ENCODE measurements at regions not wholly inside any gene's neighbourhood (a gene's known extent, or its start where the extent isn't known, plus 50 kb on each side); places are given as distances from the start of the nearest gene placed in this dataset.

DNA sequence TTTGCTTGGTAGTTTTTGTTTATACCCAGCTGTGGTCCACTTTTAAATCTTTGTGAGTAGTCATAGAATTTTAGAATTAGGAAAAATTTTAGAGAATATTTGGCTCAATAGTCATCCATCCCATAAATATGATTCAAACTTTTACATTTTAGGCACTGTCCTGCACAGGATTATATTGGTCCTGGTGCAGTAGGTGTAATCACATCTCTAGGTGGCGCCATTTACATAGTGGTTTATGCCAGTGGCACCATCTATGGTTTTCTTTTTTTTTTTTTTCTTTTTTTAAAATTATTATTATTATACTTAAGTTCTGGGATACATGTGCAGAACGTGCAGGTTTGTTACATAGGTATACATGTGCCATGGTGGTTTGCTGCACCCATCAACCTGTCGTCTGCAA, 260.7 kb upstream of the KCNN2 start:
- TF ChIP-seq CTCF (IDR thresholded peaks at IDR 0.05; ENCODE audit: insufficient read depth, low read length, poor library complexity, severe bottlenecking) (peak; percentile 36), EZH2phosphoT487 (conservative IDR thresholded peaks at IDR 0.05; ENCODE audit: low read length) (no peak)

Measured in SU-DHL-6 (cell line).